Activated CD8-positive, alpha-beta memory T cell treated with anti-CD3 and anti-CD28 coated beads for 1 hour (primary cell): ENCODE measurements at regions not wholly inside any gene's neighbourhood (a gene's known extent, or its start where the extent isn't known, plus 50 kb on each side); places are given as distances from the start of the nearest gene placed in this dataset.

Experiments
- DNase-seq, 2 donors: peaks; one replicate each; pipeline ENCODE4 v3.0.0-alpha.2; 2020; ENCODE audit warnings: low read depth in 1 of 2; ENCODE audit errors: extremely low read depth in 1 of 2

DNA sequence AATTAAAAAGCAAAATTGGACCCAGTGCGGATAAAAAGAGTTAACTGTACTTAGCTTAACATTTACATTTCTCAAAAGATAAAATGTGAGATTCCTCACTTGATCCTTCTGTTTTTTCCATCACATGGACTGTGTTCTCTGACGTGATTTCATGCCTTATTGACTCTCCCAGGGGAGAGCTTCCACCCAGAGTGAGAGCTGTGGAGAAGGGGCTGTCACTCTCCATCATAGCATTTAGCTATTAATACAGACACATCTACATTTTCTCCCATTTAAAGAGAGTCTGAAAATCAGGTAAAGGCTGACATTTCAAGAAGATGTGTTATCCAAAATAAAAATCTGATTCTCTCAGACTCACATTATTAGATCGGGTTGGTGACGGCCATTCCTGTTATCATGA lies 493.8 kb downstream of the FBXO15 start:
- DNase-seq: no peak

DNA sequence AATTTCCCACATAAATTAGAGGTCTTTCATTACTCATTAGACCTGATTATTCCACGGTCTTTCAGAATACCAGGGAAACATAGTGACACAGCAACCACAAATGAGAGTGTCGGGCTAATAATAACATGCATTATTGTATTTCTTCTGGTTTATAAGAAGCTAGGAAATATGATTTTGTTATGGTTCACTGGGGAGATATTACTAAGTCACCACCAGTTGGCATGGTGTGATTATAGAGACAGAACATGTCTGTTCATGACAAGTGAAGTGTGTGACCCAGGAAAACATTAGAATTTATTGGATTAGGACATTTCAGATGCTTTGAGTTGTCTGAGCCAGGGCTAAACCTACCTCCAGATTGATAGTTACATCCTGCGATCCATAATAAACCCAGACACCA lies 494.4 kb downstream of the FBXO15 start:
- DNase-seq: no peak

GRCh38 chr18:73647391-73647790 lies 500.2 kb downstream of the FBXO15 start:
- no peak for DNase-seq

DNA sequence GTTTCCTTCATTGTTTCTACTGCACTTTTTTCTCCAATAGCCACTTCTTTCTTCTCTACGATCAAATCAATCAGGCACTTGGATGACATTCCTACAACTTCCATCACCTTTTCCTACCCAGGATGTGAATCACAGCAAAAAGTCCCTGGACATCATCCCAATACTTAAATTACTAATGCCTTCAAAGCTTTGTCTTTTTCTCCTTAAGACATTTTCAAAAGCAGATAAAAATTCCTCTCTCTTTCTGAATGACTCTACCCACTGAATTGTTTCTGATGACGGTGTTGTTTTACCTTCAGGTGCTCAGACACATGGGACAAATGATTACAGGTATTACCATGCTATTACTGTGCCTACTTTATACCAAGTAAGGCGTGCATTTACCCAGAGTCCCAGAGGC lies 500.9 kb downstream of the FBXO15 start:
- DNase-seq: no peak

DNA sequence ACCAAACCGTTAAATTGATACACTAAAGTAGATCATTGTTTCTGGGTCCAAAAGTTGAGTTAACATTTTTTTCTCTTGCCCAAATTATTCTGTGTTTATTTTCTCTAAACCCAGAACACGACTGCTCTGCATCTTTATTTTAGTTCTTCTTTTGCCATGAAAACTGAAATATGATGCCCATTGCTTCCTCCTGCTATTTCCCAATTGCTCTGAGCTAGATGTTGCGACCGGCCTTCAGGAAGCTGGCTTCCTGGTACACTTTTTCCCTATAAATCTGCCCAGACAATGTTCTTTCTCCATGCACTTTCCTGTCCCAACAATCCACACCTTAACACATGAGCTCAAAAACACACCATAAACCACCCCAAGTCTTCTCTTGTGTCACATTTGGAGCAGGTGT lies 501.4 kb downstream of the FBXO15 start:
- no peak for DNase-seq

DNA sequence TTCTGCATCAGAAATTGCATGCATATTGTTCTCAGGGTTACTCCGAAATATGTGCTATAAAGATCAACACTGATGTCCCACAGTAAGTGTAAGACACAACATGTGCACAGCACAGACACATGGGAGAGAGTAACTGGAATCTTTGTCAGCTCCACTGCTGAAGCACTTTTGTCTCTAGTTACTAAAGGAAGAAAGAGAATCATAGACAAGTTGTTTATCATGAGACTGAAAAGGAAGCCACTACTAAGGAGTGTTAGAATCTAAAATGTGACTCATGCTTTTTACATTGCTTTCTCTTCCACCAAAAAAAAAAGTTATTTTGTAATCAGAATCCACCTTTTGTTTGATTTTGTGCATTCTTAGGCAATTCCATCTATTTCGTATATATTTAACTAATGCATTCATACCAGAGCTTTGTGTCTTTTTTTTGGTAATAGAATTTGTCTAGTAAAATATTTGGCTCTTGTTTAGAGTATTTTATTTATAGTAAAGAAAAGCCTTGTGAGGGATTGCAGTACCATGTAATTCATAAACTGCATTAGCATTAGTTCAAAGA lies 502.4 kb downstream of the FBXO15 start:
- no peak for DNase-seq

DNA sequence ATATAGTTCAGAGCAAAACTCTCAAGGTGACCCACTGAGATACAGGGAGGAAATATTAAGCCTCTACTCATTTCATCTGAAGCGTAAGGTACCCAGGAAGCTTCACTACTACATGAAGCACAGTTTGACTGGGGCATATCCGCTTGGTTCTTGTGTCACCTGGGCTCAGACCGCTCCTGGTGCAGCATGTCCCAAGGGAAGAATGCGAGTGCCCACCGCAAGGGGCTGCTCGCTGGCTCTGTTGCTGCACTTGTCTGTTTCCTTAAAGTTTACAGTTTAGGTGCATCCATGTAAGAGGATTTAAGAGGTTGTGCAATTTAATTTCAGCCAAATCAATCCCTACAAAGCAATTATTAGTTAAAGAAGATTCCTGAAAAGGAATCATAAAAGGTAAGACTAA lies 507.8 kb downstream of the FBXO15 start:
- no peak for DNase-seq

DNA sequence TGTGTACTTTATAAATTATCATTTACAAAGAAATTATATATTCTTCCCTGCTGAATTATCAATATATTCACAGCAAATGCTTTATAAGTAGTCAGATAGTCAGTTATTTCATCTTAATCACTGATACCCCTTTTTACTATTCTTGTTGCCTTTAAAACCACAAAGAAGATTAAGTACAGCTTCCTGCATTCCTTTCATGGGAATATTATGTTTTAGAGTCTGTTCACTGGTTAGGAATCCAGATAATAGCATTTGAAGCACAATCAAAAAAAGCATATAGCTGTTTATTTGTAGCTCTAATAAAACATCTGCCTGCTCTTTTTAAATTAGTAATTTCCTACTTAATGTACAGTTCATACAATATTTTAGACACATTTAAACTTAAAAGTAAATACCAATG lies 508.9 kb downstream of the FBXO15 start:
- no peak for DNase-seq

- no peak for DNase-seq
Observed at GRCh38 chr18:73636355-73636754, 511.3 kb downstream of the FBXO15 start.

- DNase-seq: no peak
Observed at GRCh38 chr18:73626859-73627258, 520.8 kb downstream of the FBXO15 start.

- no peak for DNase-seq
Observed at GRCh38 chr18:73626221-73626620, 521.4 kb downstream of the FBXO15 start.

GRCh38 chr18:73621091-73621490 lies 526.5 kb downstream of the FBXO15 start:
- no peak for DNase-seq

- DNase-seq: no peak
Observed at GRCh38 chr18:73617981-73618380, 529.7 kb downstream of the FBXO15 start.

GRCh38 chr18:73615506-73615905 lies 532.1 kb downstream of the FBXO15 start:
- no peak for DNase-seq

DNA sequence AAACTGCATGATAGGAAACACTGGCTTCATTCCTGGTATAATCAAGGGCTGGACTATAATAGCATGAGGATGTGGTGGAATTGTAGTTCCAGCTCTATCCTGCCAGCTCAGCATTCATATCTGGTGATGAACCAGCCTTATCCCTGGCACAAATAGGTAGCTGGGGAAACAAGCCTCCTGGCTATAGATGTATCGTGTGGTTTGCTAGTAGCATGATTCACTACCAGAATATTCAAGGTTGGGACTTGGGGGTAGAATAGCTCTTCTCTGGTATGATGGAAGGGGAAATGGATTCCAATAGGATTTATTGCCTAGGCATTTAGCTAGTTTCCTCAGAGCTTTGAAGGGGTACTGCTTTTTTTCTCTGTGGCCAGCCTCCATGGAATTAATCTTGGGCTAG lies 532.8 kb downstream of the FBXO15 start:
- no peak for DNase-seq

DNA sequence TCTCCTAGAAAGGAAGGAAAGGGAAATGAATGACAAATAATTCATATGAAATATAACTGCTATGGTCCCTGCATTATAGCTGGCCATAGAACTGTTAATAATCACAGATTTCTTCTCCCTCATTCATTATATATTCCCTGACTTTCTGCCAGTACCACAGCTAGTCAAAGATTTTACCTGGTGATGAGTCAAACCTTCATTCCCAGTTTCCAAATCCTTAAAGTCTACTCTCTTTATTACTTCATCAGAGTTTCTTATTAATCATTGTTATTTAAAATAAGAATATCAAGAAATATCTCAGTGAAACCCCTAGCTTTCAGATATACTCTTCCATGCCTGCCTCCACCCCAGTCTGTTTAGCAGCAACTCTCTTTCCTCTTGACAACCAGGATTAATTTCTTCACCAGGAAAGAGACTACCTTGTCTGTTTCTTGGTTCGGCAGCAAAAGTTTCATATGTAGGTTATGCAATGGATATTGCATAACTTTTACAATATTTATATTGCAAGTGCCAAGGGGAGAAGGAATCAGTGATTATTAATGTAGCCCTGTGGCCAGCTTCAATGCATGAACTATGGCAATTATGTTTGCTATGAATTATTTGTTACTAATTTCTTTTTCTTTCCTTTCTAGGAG lies 533.8 kb downstream of the FBXO15 start:
- no peak for DNase-seq

- DNase-seq: no peak
Observed at GRCh38 chr18:73597832-73598615, 549.6 kb downstream of the FBXO15 start.

DNA sequence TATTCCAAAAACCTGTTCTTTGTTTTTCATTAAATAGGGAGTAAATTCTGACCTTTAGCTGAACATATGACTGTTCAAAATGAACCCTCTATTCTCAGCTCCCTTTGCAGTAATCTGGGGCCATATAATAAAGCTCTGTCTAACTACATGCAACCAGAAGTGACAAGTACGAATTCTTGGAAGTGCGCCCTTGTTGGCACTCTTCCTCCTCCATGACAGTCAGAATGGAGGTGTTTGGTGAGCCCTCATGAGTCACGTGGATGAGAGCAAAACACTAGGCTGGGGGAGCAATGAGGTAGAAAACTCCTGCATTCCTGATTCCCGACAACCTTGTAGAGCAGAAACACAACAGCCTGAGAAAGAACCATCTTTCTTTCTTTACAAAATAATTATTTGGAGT lies 552.9 kb downstream of the FBXO15 start:
- no peak for DNase-seq

GRCh38 chr18:73593207-73593606 lies 554.4 kb downstream of the FBXO15 start:
- DNase-seq: no peak

- DNase-seq: no peak
Observed at GRCh38 chr18:73590950-73591349, 556.7 kb downstream of the FBXO15 start.

GRCh38 chr18:73579698-73580097 lies 567.9 kb downstream of the FBXO15 start:
- no peak for DNase-seq

- DNase-seq: no peak
Observed at GRCh38 chr18:73577365-73577764, 570.3 kb downstream of the FBXO15 start.
